ENCODE measurements at regions not wholly inside any gene's neighbourhood (a gene's known extent, or its start where the extent isn't known, plus 50 kb on each side); places are given as distances from the start of the nearest gene placed in this dataset.

GRCh38 chr2:223500709-223501108 is 101.5 kb downstream of the SCG2 start:
- TF ChIP-seq RXRA (IDR thresholded peaks at IDR 0.05) (no peak), HNF4A (conservative IDR thresholded peaks at IDR 0.05) (no peak), CTCF (IDR thresholded peaks at IDR 0.05; ENCODE audit: low read depth, low read length, missing input control) (no peak), YY1 (IDR thresholded peaks at IDR 0.05) (no peak), JUND (IDR thresholded peaks at IDR 0.05) (no peak), MAX (IDR thresholded peaks at IDR 0.05) (no peak), ATF3 (IDR thresholded peaks at IDR 0.05) (no peak), EGR1 (IDR thresholded peaks at IDR 0.05; ENCODE audit: low read depth in 2 of 2) (no peak)

All from liver (tissue), 3 donors.